ENCODE measurements at regions not wholly inside any gene's neighbourhood (a gene's known extent, or its start where the extent isn't known, plus 50 kb on each side); places are given as distances from the start of the nearest gene placed in this dataset.

DNA sequence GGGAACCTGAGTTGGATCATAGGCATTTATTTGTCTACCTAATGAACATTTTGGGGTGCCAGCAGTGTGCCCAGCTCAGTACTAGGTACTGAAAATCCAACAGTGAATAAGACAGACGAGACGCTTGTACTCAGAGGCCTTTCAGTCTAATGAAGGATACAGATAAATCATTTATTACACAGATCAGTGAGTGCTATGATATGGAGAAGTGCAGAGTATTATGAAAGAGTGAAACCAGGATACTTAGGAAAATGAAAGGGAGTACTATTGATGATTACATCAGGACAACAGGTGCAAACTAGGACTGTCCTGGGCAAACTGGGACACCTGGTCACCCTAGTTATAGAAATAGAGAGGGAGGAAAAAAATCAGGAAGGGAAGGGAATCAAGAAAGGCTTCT is 207.5 kb upstream of the NCAM1 start:
- Histone ChIP-seq H2AFZ (ENCODE audit: low read length) (no peak overlapping the region), H3K4me1 (ENCODE audit: insufficient read depth, low read length) (no peaks in the 10 kb centered on the region), H3K9me3 (ENCODE audit: low read length) (no peaks in the 10 kb centered on the region), H3K27me3 (ENCODE audit: control insufficient read depth in 1 of 2, insufficient read depth in 2 of 2, low read length in 2 of 2) (peaks cover 0 to 13% of the 10 kb centered on the region in 2 experiments; a peak in 3 of 5 replicates), H3K79me2 (ENCODE audit: insufficient read depth, low read length) (no peaks in the 10 kb centered on the region), H4K20me1 (ENCODE audit: insufficient read depth, low read length) (no peaks in the 10 kb centered on the region), H3K27ac (ENCODE audit: extremely low read length, insufficient read depth, low read length) (no peak overlapping the region), H3K9ac (ENCODE audit: insufficient read depth, low read depth, low read length) (no peak overlapping the region), H3K36me3 (replicated peaks in 1 of 2; ENCODE audit: control insufficient read depth in 1 of 2, insufficient read depth in 2 of 2, low read length in 2 of 2) (no peaks in the 10 kb centered on the region), H3K4me3 (replicated peaks in 1 of 3; ENCODE audit: insufficient read depth in 1 of 3, low read depth in 2 of 3, low read length in 3 of 3) (no peak overlapping the region), H3K4me2 (ENCODE audit: low read depth, low read length) (no peak overlapping the region)
- intact Hi-C loops (cut with micrococcal nuclease; ENCODE audit: unreplicated experiment) = no loop called here
- TF ChIP-seq HDAC2 (CRISPR knock-in tag; IDR thresholded peaks at IDR 0.05) = no peak
- BruUV-seq (replicated peaks) = no TSS peak
- in situ Hi-C loops (cut with HindIII; ENCODE audit: extremely low pct_ligation_motif_present, low pct_unique_long_range_greater_than_20kb) = no loop called here
- ATAC-seq (no peak), DNase-seq (ENCODE audit: low spot score) (no peak), FAIRE-seq (no peak)
- ChIA-PET POLR2A (no interaction called here), CTCF (ENCODE audit: low intra/inter-chr PET ratio, low total read pairs) (no interaction called here)
- 0% methylated on average over 2 of the region's 2 CpGs for WGBS (ENCODE audit: low lambda C conversion rate)

- CTCF ChIA-PET (ENCODE audit: low intra/inter-chr PET ratio, low total read pairs) = no interaction called here
- no peak for TF ChIP-seq MAFG (CRISPR knock-in tag; IDR thresholded peaks at IDR 0.05)
- no peak for TF ChIP-seq ATAD3A (CRISPR knock-in tag; IDR thresholded peaks at IDR 0.05)
- TF ChIP-seq NFE2L1 (CRISPR knock-in tag; IDR thresholded peaks at IDR 0.05; ENCODE audit: borderline replicate concordance) = no peak
- TF ChIP-seq ZBTB49 (CRISPR knock-in tag; IDR thresholded peaks at IDR 0.05; ENCODE audit: borderline replicate concordance) = no peak
- TF ChIP-seq ZNF337 (CRISPR knock-in tag; IDR thresholded peaks at IDR 0.05; ENCODE audit: borderline replicate concordance, low read depth) = no peak
- TF ChIP-seq ARID2 (CRISPR knock-in tag; IDR thresholded peaks at IDR 0.05; ENCODE audit: borderline replicate concordance) = no peak
- TF ChIP-seq YY1 (IDR thresholded peaks at IDR 0.05; ENCODE audit: insufficient read depth, insufficient replicate concordance, low read depth, low read length) = no peak
- no peak for TF ChIP-seq ETV6 (CRISPR knock-in tag; conservative IDR thresholded peaks at IDR 0.05)
- TF ChIP-seq MZF1 (CRISPR knock-in tag; IDR thresholded peaks at IDR 0.05; ENCODE audit: borderline replicate concordance) = no peak
- TF ChIP-seq CBFB (CRISPR knock-in tag; IDR thresholded peaks at IDR 0.05) = no peak
- no peak for TF ChIP-seq HMGA1 (CRISPR knock-in tag; conservative IDR thresholded peaks at IDR 0.05)
These were observed 201.8 kb upstream of the NCAM1 start for GRCh38 chr11:112759418-112759817.

More at GRCh38 chr11:112759418-112759817, 201.8 kb upstream of the NCAM1 start:
- no TSS peak for BruUV-seq (replicated peaks)
- Histone ChIP-seq H3K79me2 (ENCODE audit: insufficient read depth, low read length) (no peaks in the 10 kb centered on the region), H3K9me3 (ENCODE audit: low read length) (no peaks in the 10 kb centered on the region), H3K9ac (ENCODE audit: insufficient read depth, low read depth, low read length) (no peak overlapping the region), H3K4me3 (replicated peaks in 1 of 3; ENCODE audit: insufficient read depth in 1 of 3, low read depth in 2 of 3, low read length in 3 of 3) (no peak overlapping the region), H3K4me1 (ENCODE audit: insufficient read depth, low read length) (no peaks in the 10 kb centered on the region), H4K20me1 (ENCODE audit: insufficient read depth, low read length) (no peaks in the 10 kb centered on the region), H2AFZ (ENCODE audit: low read length) (no peak overlapping the region), H3K36me3 (replicated peaks in 1 of 2; ENCODE audit: control insufficient read depth in 1 of 2, insufficient read depth in 2 of 2, low read length in 2 of 2) (no peaks in the 10 kb centered on the region), H3K27me3 (ENCODE audit: control insufficient read depth in 1 of 2, insufficient read depth in 2 of 2, low read length in 2 of 2) (peaks cover 0 to 7% of the 10 kb centered on the region in 2 experiments; a peak in 1 of 5 replicates), H3K4me2 (ENCODE audit: low read depth, low read length) (no peak overlapping the region), H3K27ac (ENCODE audit: extremely low read length, insufficient read depth, low read length) (no peak overlapping the region)
- 42% methylated on average over 2 of the region's 2 CpGs for WGBS (ENCODE audit: low lambda C conversion rate)
- intact Hi-C loops (cut with micrococcal nuclease; ENCODE audit: unreplicated experiment) = no loop called here
- in situ Hi-C loops (cut with HindIII; ENCODE audit: extremely low pct_ligation_motif_present, low pct_unique_long_range_greater_than_20kb) = no loop called here
- FAIRE-seq (no peak), DNase-seq (ENCODE audit: low spot score) (no peak), ATAC-seq (no peak)
- POLR2A ChIA-PET = no interaction called here

All from HepG2 (cell line).